Ectodermal cell (in vitro differentiated cells): ENCODE measurements at regions not wholly inside any gene's neighbourhood (a gene's known extent, or its start where the extent isn't known, plus 50 kb on each side); places are given as distances from the start of the nearest gene placed in this dataset.

ENCODE experiments used
- H3K27ac ChIP-seq: 2 replicates; pipeline ENCODE4 v1.7.0; 2013; ENCODE audit warnings: mild to moderate bottlenecking, low read depth, low read length; ENCODE audit not compliant: insufficient read depth, poor library complexity, severe bottlenecking
- H3K27me3 ChIP-seq: 2 replicates; pipeline ENCODE4 v1.7.0; 2013; ENCODE audit warnings: mild to moderate bottlenecking, low read length; ENCODE audit not compliant: insufficient read depth, control insufficient read depth, poor library complexity, severe bottlenecking
- H3K36me3 ChIP-seq: one replicate; pipeline ENCODE4 v1.7.0; 2013; ENCODE audit warnings: low read length; ENCODE audit not compliant: control insufficient read depth, insufficient read depth
- H3K4me1 ChIP-seq: one replicate; pipeline ENCODE4 v1.7.0; 2013; ENCODE audit warnings: low read length; ENCODE audit not compliant: control insufficient read depth, insufficient read depth
- H3K4me3 ChIP-seq: 2 replicates; pipeline ENCODE4 v1.7.0; 2013; ENCODE audit warnings: low read depth, low read length, control low read depth; ENCODE audit not compliant: insufficient read depth
- H3K9me3 ChIP-seq: 2 replicates; pipeline ENCODE4 v1.7.0; 2013; ENCODE audit warnings: mild to moderate bottlenecking, low read length, moderate library complexity; ENCODE audit not compliant: control insufficient read depth
- WGBS, 2 experiments: methylation state at CpG; one replicate each; pipeline ENCODE4 v1.1.7; 2013; ENCODE audit warnings: missing lambda C conversion rate in 2 of 2; 5-methylcytosine and 5-hydroxymethylcytosine counted together

DNA sequence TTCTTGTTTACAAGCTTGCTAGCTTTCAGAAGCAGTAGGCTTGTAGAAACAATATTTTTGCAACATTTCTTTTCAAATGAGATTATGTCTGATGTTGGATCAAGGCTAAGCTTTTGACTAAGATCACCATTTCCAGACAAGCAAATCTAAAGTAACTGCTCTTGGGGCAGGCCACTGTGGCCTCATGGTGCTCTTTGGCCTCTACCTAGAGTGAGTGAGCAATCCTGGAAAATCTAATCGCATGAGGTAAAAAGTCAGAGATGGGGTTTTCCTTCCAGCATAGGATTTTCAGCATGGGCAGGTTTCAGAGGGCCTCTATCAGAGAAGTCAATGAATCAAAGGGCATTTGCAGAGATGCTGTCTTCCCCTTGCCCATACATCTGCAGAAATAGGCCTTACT, 331.9 kb downstream of the OMA1 start:
- H3K9me3 ChIP-seq, result no peaks in the 10 kb centered on the region
- H3K36me3 ChIP-seq, result no peaks in the 10 kb centered on the region
- whole genome bisulfite sequencing, 2 experiments, result 94 to 100% methylated on average over 1 of the region's 1 CpG

DNA sequence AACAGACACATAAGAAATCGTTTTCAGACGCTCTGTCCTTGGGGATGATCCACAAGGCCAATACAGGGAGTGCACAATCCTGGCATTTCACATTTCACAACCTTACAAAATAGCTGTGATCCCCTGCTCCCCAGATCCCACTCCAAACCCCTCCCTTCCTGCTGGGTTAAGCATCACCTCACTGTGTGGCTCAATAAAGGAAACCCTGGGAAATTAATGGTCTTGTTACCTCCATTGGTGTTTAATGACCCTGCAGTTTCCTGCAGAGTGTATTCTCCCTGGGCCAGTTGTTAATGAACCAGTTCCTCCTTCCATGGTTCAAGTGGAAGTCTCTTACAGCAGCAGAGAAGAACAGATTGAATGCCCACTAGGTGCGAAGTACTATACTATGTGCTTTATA, 334.7 kb downstream of the OMA1 start:
- Histone ChIP-seq H3K27me3 (no peaks in the 10 kb centered on the region), H3K4me1 (no peaks in the 10 kb centered on the region), H3K4me3 (no peak overlapping the region), H3K36me3 (no peaks in the 10 kb centered on the region), H3K27ac (no peak overlapping the region), H3K9me3 (no peaks in the 10 kb centered on the region)
- WGBS, 2 experiments, result 53 to 55% methylated on average over 3 of the region's 3 CpGs

More for the DNA sequence above, 331.9 kb downstream of the OMA1 start:
- Histone ChIP-seq H3K27me3 (no peaks in the 10 kb centered on the region), H3K27ac (no peak overlapping the region), H3K4me1 (no peaks in the 10 kb centered on the region), H3K4me3 (no peak overlapping the region)

- Histone ChIP-seq H3K27me3 (no peaks in the 10 kb centered on the region), H3K4me1 (no peaks in the 10 kb centered on the region), H3K4me3 (no peak overlapping the region), H3K9me3 (no peaks in the 10 kb centered on the region), H3K36me3 (no peaks in the 10 kb centered on the region), H3K27ac (no peak overlapping the region)
- WGBS, 2 experiments, result 80 to 100% methylated on average over 1 to 3 of the region's 3 CpGs
These were observed 337.0 kb downstream of the OMA1 start for GRCh38 chr1:58209575-58209974.

DNA sequence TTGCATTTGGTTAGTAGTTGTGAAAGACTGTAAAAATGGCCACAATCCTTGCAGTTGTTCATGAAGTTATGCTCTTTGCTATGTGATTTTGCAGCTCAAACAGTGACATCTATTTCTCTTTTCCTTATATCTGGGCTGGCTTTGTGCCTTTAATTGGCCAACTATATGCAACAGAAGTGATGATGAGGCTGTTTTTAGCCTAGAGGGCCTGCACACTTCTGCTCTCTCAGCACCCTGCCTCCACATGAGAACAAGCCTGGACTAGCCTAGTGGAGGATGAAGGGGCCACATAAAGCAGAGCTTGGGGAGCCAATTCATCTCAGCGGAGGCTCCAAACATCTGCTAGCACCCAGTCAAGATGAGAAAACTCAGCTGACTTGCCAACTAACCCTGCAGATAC, 339.8 kb downstream of the OMA1 start:
- WGBS, 2 experiments, result 93 to 100% methylated on average over 1 of the region's 1 CpG
- no peaks in the 10 kb centered on the region for H3K27me3 ChIP-seq
- H3K27ac ChIP-seq, result no peak overlapping the region
- no peaks in the 10 kb centered on the region for H3K9me3 ChIP-seq
- no peak overlapping the region for H3K4me3 ChIP-seq
- peaks cover 4% of the 10 kb centered on the region for H3K4me1 ChIP-seq
- H3K36me3 ChIP-seq, result no peaks in the 10 kb centered on the region

- peaks cover 4% of the 10 kb centered on the region for H3K4me1 ChIP-seq
- H3K9me3 ChIP-seq, result no peaks in the 10 kb centered on the region
- WGBS, 2 experiments, result 92 to 95% methylated on average over 3 of the region's 3 CpGs
- H3K27me3 ChIP-seq, result no peaks in the 10 kb centered on the region
- H3K4me3 ChIP-seq, result no peak overlapping the region
- H3K27ac ChIP-seq, result no peak overlapping the region
- no peaks in the 10 kb centered on the region for H3K36me3 ChIP-seq
These were observed 342.2 kb downstream of the OMA1 start for GRCh38 chr1:58204284-58204683.

GRCh38 chr1:58201492-58202106, 344.9 kb downstream of the OMA1 start:
- Histone ChIP-seq H3K4me3 (no peak overlapping the region), H3K27ac (no peak overlapping the region), H3K9me3 (no peaks in the 10 kb centered on the region), H3K4me1 (peaks cover 4% of the 10 kb centered on the region), H3K27me3 (no peaks in the 10 kb centered on the region), H3K36me3 (no peaks in the 10 kb centered on the region)
- WGBS, 2 experiments, result 89 to 90% methylated on average over 2 of the region's 2 CpGs

DNA sequence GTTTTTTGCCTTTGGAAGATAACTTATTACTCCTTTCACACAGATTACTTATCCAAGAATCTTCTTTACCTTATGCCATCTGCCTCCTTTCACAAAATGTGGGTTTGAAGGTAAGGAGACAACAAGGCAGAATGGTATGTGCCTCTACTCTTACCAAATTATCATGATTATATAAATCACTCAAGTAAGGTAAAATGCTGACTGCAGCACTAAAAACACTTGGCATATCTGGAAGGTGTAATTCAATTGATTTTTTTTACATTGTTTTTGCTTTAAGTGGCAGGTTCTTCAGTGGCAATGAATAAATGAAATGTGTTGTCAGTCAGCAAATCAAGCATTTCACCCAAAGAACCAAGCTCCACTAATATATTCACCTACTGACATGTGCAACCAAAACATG, 346.1 kb downstream of the OMA1 start:
- Histone ChIP-seq H3K27ac (no peak overlapping the region), H3K4me3 (no peak overlapping the region), H3K27me3 (no peaks in the 10 kb centered on the region)

GRCh38 chr1:58197811-58198210, 348.7 kb downstream of the OMA1 start:
- Histone ChIP-seq H3K4me1 (peaks cover 2% of the 10 kb centered on the region), H3K27me3 (no peaks in the 10 kb centered on the region), H3K4me3 (no peak overlapping the region), H3K36me3 (no peaks in the 10 kb centered on the region), H3K9me3 (no peaks in the 10 kb centered on the region), H3K27ac (no peak overlapping the region)
- WGBS, 2 experiments, result 90 to 95% methylated on average over 1 of the region's 1 CpG

More for the DNA sequence above, 346.1 kb downstream of the OMA1 start:
- no peaks in the 10 kb centered on the region for H3K36me3 ChIP-seq
- no peaks in the 10 kb centered on the region for H3K9me3 ChIP-seq
- peaks cover 4% of the 10 kb centered on the region for H3K4me1 ChIP-seq

- Histone ChIP-seq H3K9me3 (no peaks in the 10 kb centered on the region), H3K4me3 (no peak overlapping the region), H3K36me3 (no peaks in the 10 kb centered on the region), H3K27me3 (no peaks in the 10 kb centered on the region), H3K4me1 (peaks cover 7% of the 10 kb centered on the region), H3K27ac (no peak overlapping the region)
- 89% methylated on average over 10 of the region's 10 CpGs for WGBS, 2 experiments
These were observed 356.1 kb downstream of the OMA1 start for GRCh38 chr1:58190267-58190988.

GRCh38 chr1:58189453-58189852, 357.1 kb downstream of the OMA1 start:
- 95 to 97% methylated on average over 3 of the region's 3 CpGs for WGBS, 2 experiments
- H3K36me3 ChIP-seq, result no peaks in the 10 kb centered on the region
- H3K9me3 ChIP-seq, result no peaks in the 10 kb centered on the region
- H3K4me1 ChIP-seq, result peaks cover 7% of the 10 kb centered on the region
- no peaks in the 10 kb centered on the region for H3K27me3 ChIP-seq
- H3K27ac ChIP-seq, result no peak overlapping the region
- H3K4me3 ChIP-seq, result no peak overlapping the region
